Testis (tissue), 2 donors: ENCODE measurements at regions not wholly inside any gene's neighbourhood (a gene's known extent, or its start where the extent isn't known, plus 50 kb on each side); places are given as distances from the start of the nearest gene placed in this dataset.
"Not testable (repeated sequence)": the region's sequence is repeated elsewhere in the genome, so short reads cannot be mapped to it uniquely, and the experiment has no call there.

Source experiments
- DNase-seq: peaks from one replicate; pipeline ENCODE4 v3.0.0-alpha.2; 2019
- H3K27ac ChIP-seq, 2 donors: fragments of 200-600 bp; sonication (generic); one replicate each; pipeline ENCODE4 v1.5.1; 2019
- H3K27me3 ChIP-seq: fragments of 200-600 bp; sonication (generic); one replicate; pipeline ENCODE4 v1.5.1; 2019
- H3K36me3 ChIP-seq: fragments of 200-600 bp; sonication (generic); one replicate; pipeline ENCODE4 v1.5.1; 2017; ENCODE audit warnings: low read depth; ENCODE audit errors: missing control alignments
- H3K4me1 ChIP-seq: fragments of 200-600 bp; sonication (generic); one replicate; pipeline ENCODE4 v1.5.1; 2019
- H3K4me3 ChIP-seq, 2 donors: fragments of 200-600 bp; sonication (generic); one replicate each; pipeline ENCODE4 v1.5.1; 2017 to 2019
- H3K9me3 ChIP-seq: fragments of 200-600 bp; sonication (generic); one replicate; pipeline ENCODE4 v1.5.1; 2017
- CTCF ChIP-seq, 3 experiments: fragments of 450-650 bp in 2 of 3; fragments of 200-600 bp in 1 of 3; sonication (generic) in 1 of 3; IDR thresholded peaks; one replicate each; pipeline ENCODE4 v1.5.1; 2016 to 2019; ENCODE audit warnings: antibody characterized with exemption in 3 of 3, mild to moderate bottlenecking in 2 of 3, moderate library complexity in 1 of 3
- POLR2A ChIP-seq: fragments of 450-650 bp; IDR thresholded peaks from one replicate; pipeline ENCODE4 v1.6.1; 2017; ENCODE audit warnings: antibody characterized with exemption, mild to moderate bottlenecking, moderate library complexity
- WGBS, 2 donors: methylation state at CpG; one replicate each; pipeline ENCODE4 v1.1.5; 2018; 5-methylcytosine and 5-hydroxymethylcytosine counted together
- intact Hi-C: fragments of 100-400 bp; cut with DNase I; formaldehyde crosslinking; loops from one replicate; pipeline ENCODE4 v1.15.1; 2023; ENCODE audit warnings: low total_unique reads

DNA sequence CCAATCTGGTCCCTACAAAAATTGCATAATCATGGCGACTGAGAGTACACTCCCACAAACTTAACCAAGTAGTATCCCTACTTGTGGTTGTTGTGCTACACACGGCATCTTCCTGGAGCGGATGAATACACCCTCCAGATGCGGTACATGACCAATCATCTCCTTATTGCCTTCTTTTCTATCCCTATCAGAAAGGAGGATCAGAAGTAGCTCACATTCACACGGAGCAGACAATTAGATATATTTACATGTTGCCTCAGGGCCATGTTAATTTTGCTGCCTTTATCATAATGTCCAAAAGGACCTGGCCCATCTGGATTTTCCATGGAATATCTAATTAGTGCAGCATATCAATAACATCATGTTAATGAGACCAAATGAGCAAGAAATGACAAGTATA lies 96.4 kb upstream of the RNU6-1 start:
- Histone ChIP-seq H3K4me3 (no peak overlapping the region), H3K9me3 (no peaks in the 10 kb centered on the region), H3K4me1 (no peaks in the 10 kb centered on the region), H3K27ac (no peak overlapping the region), H3K27me3 (no peaks in the 10 kb centered on the region), H3K36me3 (no peaks in the 10 kb centered on the region)
- intact Hi-C loops = no loop called here
- WGBS, 2 donors = 75 to 87% methylated on average over 5 of the region's 5 CpGs
- TF ChIP-seq POLR2A = no peak
- TF ChIP-seq CTCF (IDR thresholded peaks at IDR 0.05) = no peak
- no peak for DNase-seq

- TF ChIP-seq POLR2A = no peak
- TF ChIP-seq CTCF (IDR thresholded peaks at IDR 0.05) = no peak
- intact Hi-C loops = no loop called here
- H3K36me3 ChIP-seq = no peaks in the 10 kb centered on the region
- DNase-seq = no peak
- no peak overlapping the region for H3K27ac ChIP-seq
- no peak overlapping the region for H3K4me3 ChIP-seq
- H3K4me1 ChIP-seq = no peaks in the 10 kb centered on the region
- 88 to 92% methylated on average over 1 to 3 of the region's 3 CpGs for WGBS, 2 donors
- H3K9me3 ChIP-seq = no peaks in the 10 kb centered on the region
- H3K27me3 ChIP-seq = no peaks in the 10 kb centered on the region
Observed at GRCh38 chr15:67937153-67937761, 97.4 kb upstream of the RNU6-1 start.

- H3K9me3 ChIP-seq, H3K27ac ChIP-seq, H3K36me3 ChIP-seq, DNase-seq, H3K4me1 ChIP-seq, H3K27me3 ChIP-seq, intact Hi-C loops, H3K4me3 ChIP-seq: not testable (repeated sequence)
- 98 to 99% methylated on average over 5 of the region's 5 CpGs for WGBS, 2 donors
Observed at GRCh38 chr15:67939179-67939578, 99.3 kb upstream of the RNU6-1 start.

- WGBS, 2 donors = 68 to 77% methylated on average over 4 to 5 of the region's 5 CpGs
- H3K27me3 ChIP-seq, H3K9me3 ChIP-seq: not testable (repeated sequence)
Observed at GRCh38 chr15:67939588-67940323, 99.9 kb upstream of the RNU6-1 start.

DNA sequence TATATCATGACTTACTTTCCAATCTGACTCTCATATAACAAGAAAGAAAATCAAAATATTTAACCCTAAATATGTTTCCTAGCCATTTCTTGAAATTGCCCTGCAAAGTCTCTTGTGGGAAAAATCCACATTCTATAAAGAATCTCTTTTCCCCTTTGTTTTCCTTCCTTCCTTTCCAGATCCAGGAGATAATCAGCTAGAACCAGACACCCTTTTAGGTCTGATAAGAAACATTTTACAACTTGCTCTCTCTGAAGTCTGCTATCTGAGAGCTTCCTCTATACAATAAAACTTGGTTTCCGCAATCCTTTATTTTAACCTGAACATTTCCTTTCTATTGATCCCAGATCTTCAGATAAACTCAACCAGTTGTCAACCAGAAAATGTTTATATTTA lies 100.5 kb upstream of the RNU6-1 start:
- DNase-seq = no peak
- Histone ChIP-seq H3K27ac (no peak overlapping the region), H3K9me3 (no peaks in the 10 kb centered on the region), H3K36me3 (no peaks in the 10 kb centered on the region), H3K4me3 (no peak overlapping the region), H3K4me1 (peaks cover 9% of the 10 kb centered on the region), H3K27me3 (no peaks in the 10 kb centered on the region)
- WGBS, 2 donors = 90 to 95% methylated on average over 1 of the region's 1 CpG
- TF ChIP-seq POLR2A (no peak), CTCF (IDR thresholded peaks at IDR 0.05) (no peak)
- intact Hi-C loops = no loop called here

More at GRCh38 chr15:67939588-67940323, 99.9 kb upstream of the RNU6-1 start:
- intact Hi-C loops, DNase-seq, H3K27ac ChIP-seq, H3K4me1 ChIP-seq, H3K36me3 ChIP-seq, H3K4me3 ChIP-seq: not testable (repeated sequence)
